Activated CD8-positive, alpha-beta T cell treated with anti-CD3 and anti-CD28 coated beads, Interleukin-2, amount 10 ng/mL, durations not matched to agents 7 days and 5 days (primary cell): ENCODE measurements at regions not wholly inside any gene's neighbourhood (a gene's known extent, or its start where the extent isn't known, plus 50 kb on each side); places are given as distances from the start of the nearest gene placed in this dataset.

ENCODE experiments used
- ATAC-seq: fragments of 150-1000 bp; cut with Tn5 transposase; one replicate; pipeline ENCODE4 v1.10.0; 2021; ENCODE audit warnings: moderate library complexity
- CTCF ChIA-PET: fragments of 350-600 bp; sonication (Branson Sonifier 250); formaldehyde crosslinking; loops from one replicate; lab custom pipeline; 2021; ENCODE audit warnings: antibody characterized with exemption; lab: Charles Lee
- POLR2A ChIA-PET: fragments of 350-600 bp; sonication (Branson Sonifier 250); formaldehyde crosslinking; loops from one replicate; lab custom pipeline; 2021; ENCODE audit warnings: antibody characterized with exemption; lab: Charles Lee
- DNase-seq: peaks from one replicate; pipeline ENCODE4 v3.0.0-alpha.2; 2020
- H3K27ac Mint-ChIP-seq: one replicate; pipeline ENCODE4 v1.8.0; 2021; ENCODE audit warnings: mild to moderate bottlenecking, mixed read lengths
- H3K27me3 Mint-ChIP-seq: one replicate; pipeline ENCODE4 v1.8.0; 2021; ENCODE audit warnings: low read depth, mixed read lengths
- H3K36me3 Mint-ChIP-seq: one replicate; pipeline ENCODE4 v1.8.0; 2021; ENCODE audit warnings: low read depth, mixed read lengths
- H3K4me1 Mint-ChIP-seq: one replicate; pipeline ENCODE4 v1.8.0; 2021; ENCODE audit warnings: low read depth, mixed read lengths
- H3K4me3 Mint-ChIP-seq: one replicate; pipeline ENCODE4 v1.8.0; 2021; ENCODE audit warnings: mild to moderate bottlenecking, mixed read lengths
- H3K9me3 Mint-ChIP-seq: one replicate; pipeline ENCODE4 v1.8.0; 2022; ENCODE audit warnings: mixed read lengths; ENCODE audit not compliant: insufficient read depth

DNA sequence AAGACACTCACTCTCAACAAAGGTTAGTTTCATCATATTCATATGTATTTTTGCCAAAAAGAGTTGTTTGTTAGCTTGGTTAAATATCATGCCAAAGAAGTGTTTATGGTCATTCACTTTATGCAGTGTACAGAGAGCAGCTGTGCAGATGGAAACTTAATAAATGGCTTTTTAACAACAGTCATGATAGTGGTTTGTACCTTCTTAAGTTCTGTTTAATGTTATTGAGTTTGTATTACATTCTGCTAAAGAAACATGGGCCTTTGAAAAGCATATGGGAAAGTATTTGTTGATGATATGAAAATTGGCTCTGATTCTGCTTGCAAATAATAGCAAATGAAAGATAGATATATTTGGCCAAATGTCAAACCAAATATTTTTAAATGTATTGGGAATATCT lies 607.3 kb downstream of the NCAM2 start:
- no peak overlapping the region for H3K27ac Mint-ChIP-seq
- no peak for ATAC-seq
- no peaks in the 10 kb centered on the region for H3K36me3 Mint-ChIP-seq
- no peak for DNase-seq
- H3K9me3 Mint-ChIP-seq, result no peaks in the 10 kb centered on the region
- ChIA-PET CTCF (no interaction called here), POLR2A (no interaction called here)
- H3K27me3 Mint-ChIP-seq, result no peaks in the 10 kb centered on the region
- no peak overlapping the region for H3K4me3 Mint-ChIP-seq
- H3K4me1 Mint-ChIP-seq, result no peaks in the 10 kb centered on the region

DNA sequence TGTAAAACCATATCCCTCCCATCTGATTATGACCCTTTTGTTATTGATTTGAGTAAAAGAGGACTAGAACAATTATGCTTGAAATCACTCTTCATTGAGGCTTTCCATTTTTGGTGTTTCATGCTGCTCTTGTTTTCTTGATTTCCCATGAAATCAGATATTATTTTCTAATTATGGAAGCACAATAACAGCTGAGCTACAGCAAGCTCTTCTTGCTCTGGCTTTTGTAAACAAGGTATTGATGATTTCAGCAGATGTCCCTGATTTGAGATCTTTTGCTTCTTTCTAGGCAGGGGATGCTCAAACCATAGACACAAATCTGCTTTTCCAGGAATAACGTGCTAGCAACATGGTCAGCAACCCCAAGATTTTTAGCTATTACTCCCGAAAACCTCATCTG lies 607.8 kb downstream of the NCAM2 start:
- Mint-ChIP-seq H3K27ac (no peak overlapping the region), H3K4me1 (no peaks in the 10 kb centered on the region)
- POLR2A ChIA-PET, result no interaction called here

DNA sequence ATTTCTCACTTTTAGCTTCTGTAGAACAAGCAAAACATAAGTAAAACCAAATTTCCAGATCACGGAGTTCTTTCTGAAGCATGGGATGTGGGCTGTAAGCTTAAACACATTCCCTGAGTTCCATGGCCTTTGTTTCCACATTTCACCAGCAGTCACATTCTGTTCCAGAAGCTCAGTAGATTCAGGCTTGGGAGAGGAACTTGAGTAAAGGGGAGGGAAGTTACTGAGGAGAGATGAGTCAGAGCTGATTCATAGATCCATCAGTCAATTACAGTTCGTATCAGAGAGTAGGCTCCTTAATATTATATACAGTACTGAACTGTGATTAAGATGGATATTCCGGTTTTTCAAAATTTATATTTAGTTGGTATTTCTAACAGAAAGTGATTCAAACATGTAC lies 614.3 kb downstream of the NCAM2 start:
- Mint-ChIP-seq H3K36me3 (no peaks in the 10 kb centered on the region), H3K4me1 (no peaks in the 10 kb centered on the region), H3K27ac (no peak overlapping the region), H3K9me3 (no peaks in the 10 kb centered on the region), H3K4me3 (no peak overlapping the region), H3K27me3 (no peaks in the 10 kb centered on the region)
- DNase-seq (no peak), ATAC-seq (no peak)
- ChIA-PET POLR2A (no interaction called here), CTCF (no interaction called here)

More for the DNA sequence above, 607.8 kb downstream of the NCAM2 start:
- Mint-ChIP-seq H3K9me3 (no peaks in the 10 kb centered on the region), H3K27me3 (no peaks in the 10 kb centered on the region), H3K36me3 (no peaks in the 10 kb centered on the region), H3K4me3 (no peak overlapping the region)
- CTCF ChIA-PET, result no interaction called here
- no peak for ATAC-seq
- no peak for DNase-seq

DNA sequence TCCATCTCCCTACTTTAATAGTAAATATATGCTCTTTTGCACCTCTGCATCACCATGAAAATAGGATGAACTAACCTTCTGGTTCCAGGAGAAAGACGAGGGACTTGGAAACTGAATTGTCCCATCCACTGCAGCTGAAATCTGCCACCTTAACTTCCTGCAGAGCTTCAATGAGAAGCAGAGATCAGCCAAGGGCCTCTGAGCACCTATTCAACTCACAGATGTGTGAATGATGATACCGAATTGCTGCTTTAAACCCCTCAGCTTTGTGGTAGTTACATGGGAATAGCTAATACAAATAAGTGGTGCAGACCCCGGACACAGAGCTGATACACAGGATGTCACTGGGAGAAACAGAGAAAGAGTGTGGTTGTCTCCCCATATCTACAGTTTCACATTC lies 616.8 kb downstream of the NCAM2 start:
- Mint-ChIP-seq H3K27ac (no peak overlapping the region), H3K4me1 (no peaks in the 10 kb centered on the region), H3K4me3 (no peak overlapping the region), H3K27me3 (no peaks in the 10 kb centered on the region), H3K9me3 (no peaks in the 10 kb centered on the region), H3K36me3 (no peaks in the 10 kb centered on the region)
- ChIA-PET POLR2A (interaction anchor here (0.5 kb wide), 1 partner anchor 1052 kb away, joined by 3 read pairs; no protein-coding TSS in a partner anchor), CTCF (no interaction called here)
- ATAC-seq, result no peak
- DNase-seq, result no peak

DNA sequence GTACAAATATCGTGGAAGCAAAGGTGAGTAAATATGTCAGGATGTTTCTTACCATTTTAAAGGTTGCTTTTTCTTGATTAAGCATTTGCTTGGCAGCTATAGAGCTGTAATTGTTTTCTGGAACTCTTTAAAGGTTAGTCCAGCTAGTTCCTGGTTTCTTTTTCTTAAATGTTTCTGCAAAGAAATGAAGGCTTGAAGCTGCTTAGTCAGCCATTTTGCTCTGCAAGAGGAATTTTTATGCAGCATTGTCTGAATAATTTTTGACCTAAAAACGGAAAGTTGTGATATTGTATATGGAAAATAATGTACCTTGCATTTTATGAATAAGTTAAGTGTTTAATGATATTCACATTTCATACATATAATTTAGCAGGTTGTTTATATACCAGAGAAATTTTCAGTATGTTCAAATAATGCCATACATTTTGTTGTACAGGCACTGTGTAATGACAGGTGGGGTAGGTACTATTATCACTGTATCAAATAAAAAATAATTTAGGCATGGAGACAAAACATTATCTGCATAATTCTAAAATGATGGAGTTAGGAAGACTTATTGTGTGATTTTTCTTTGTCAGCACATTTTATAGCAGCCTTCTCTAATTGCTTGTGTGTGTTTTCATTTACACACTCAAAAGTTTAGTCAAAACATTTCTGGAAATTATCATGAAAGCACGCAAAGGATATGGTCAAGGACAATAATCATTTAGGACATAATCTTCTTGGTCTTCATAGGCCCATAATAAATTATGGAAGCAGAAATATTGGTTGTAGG lies 624.4 kb downstream of the NCAM2 start:
- H3K36me3 Mint-ChIP-seq, result no peaks in the 10 kb centered on the region
- POLR2A ChIA-PET, result no interaction called here
- no peak for ATAC-seq
- no peak for DNase-seq
- no peaks in the 10 kb centered on the region for H3K27me3 Mint-ChIP-seq
- no peaks in the 10 kb centered on the region for H3K9me3 Mint-ChIP-seq
- H3K27ac Mint-ChIP-seq, result no peak overlapping the region
- no peak overlapping the region for H3K4me3 Mint-ChIP-seq
- no peaks in the 10 kb centered on the region for H3K4me1 Mint-ChIP-seq
- CTCF ChIA-PET, result no interaction called here

DNA sequence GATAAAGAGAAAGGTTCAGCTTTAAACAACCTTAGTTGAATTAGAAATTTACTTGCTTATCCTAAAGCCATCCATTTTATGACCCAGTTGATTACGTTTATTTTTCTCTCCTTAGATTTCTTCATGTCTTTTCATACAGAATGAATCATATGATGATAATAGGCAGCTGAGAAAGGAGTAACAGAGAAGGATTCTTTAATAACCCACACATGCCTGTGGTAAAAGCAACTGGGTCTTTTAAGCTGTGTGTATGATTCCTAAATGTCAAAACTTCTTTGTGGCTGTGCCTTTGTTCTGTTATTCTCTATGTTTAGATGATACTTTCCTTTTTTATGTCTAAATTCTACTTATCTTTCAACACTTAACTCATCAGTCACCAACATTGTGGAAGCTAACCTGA lies 626.5 kb downstream of the NCAM2 start:
- Mint-ChIP-seq H3K27me3 (no peaks in the 10 kb centered on the region), H3K27ac (no peak overlapping the region), H3K4me1 (no peaks in the 10 kb centered on the region), H3K9me3 (peaks cover 9% of the 10 kb centered on the region), H3K36me3 (no peaks in the 10 kb centered on the region), H3K4me3 (no peak overlapping the region)
- ChIA-PET CTCF (no interaction called here), POLR2A (no interaction called here)
- no peak for DNase-seq
- no peak for ATAC-seq

DNA sequence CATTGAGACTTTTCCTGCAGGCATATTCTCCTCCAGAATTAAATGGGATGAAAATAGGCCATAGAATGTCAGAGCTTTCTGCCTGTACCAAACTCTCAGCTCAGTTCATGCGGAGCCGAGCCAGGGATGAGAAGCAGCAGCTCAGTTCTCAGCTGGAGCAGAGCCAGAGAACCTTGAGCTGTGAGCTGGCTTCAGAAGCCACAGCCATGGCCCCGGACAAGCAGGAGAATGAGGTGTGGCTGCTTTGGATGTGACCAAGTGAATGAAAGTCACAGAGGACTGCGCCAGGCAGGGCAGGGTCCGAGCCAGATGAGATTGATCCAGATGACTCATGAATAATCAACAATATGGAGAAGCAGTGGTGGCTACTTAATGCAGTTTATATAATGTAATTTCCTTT lies 633.8 kb downstream of the NCAM2 start:
- no peaks in the 10 kb centered on the region for H3K4me1 Mint-ChIP-seq
- DNase-seq, result no peak
- H3K36me3 Mint-ChIP-seq, result no peaks in the 10 kb centered on the region
- ChIA-PET POLR2A (no interaction called here), CTCF (no interaction called here)
- ATAC-seq, result no peak
- peaks cover 13% of the 10 kb centered on the region for H3K9me3 Mint-ChIP-seq
- no peak overlapping the region for H3K27ac Mint-ChIP-seq
- no peaks in the 10 kb centered on the region for H3K27me3 Mint-ChIP-seq
- H3K4me3 Mint-ChIP-seq, result no peak overlapping the region

DNA sequence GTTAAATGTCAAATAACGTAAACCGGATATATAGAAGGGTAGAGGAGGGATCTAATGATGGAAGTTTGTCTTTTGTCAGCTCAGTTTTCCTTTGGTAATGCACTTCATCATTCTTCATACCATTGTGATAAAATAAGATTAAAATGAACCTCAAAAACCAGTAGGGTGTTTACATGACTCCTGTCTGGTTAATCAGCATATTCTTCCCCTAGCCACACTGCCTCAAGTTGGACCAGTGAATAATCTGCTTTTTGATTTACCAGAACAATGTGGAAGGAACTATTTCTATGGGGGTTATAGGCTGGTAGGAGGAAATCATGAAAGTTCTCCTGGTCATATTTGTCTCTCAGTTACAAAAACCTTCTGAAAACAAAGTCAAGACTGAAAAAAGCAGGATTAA lies 634.7 kb downstream of the NCAM2 start:
- CTCF ChIA-PET, result no interaction called here

DNA sequence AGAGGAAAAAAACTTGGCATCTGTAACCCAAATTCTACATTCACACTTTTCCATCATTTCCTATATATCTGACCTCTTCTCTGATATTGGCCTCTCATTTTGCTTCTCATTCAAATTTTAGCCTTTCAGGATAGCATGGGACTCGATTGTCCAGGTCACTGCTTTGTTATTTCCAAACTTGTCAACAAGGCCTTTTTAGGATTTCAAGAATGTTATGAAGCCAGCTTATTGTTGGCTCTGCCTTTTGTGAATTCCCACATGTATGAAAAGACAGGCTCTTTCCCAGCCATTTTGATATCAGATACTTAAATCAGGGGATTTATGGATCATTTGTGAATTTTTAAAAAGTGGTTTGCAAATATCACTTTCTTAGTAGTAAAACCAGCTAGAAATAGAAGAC lies 663.5 kb downstream of the NCAM2 start:
- Mint-ChIP-seq H3K4me1 (no peaks in the 10 kb centered on the region), H3K27me3 (no peaks in the 10 kb centered on the region), H3K4me3 (no peak overlapping the region), H3K27ac (no peak overlapping the region), H3K9me3 (peaks cover 16% of the 10 kb centered on the region), H3K36me3 (no peaks in the 10 kb centered on the region)
- ChIA-PET CTCF (no interaction called here), POLR2A (no interaction called here)
- DNase-seq (no peak), ATAC-seq (no peak)

More for the DNA sequence above, 634.7 kb downstream of the NCAM2 start:
- Mint-ChIP-seq H3K4me3 (no peak overlapping the region), H3K27ac (no peak overlapping the region), H3K36me3 (no peaks in the 10 kb centered on the region), H3K9me3 (peaks cover 14% of the 10 kb centered on the region), H3K4me1 (no peaks in the 10 kb centered on the region), H3K27me3 (no peaks in the 10 kb centered on the region)
- POLR2A ChIA-PET, result no interaction called here
- DNase-seq (no peak), ATAC-seq (no peak)

DNA sequence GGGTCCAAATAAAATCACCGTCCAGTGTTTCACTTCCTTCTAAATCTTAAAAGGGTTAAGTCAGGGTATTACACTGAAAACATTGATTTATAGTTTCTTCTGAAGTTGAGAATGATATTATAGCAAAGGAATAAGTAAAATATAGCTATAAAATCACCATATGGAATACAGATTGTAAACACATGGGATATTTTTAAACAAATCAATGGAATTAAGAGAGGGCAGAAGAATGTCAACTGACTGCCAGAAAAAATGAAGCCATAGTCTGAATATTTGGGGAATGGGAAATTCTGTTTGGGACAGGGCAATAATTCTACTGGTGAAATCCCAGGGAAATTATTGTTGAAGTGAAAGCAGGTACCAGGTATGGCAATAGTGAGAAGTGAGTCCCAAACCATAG lies 664.6 kb downstream of the NCAM2 start:
- no peak overlapping the region for H3K4me3 Mint-ChIP-seq
- POLR2A ChIA-PET, result no interaction called here
- peaks cover 16% of the 10 kb centered on the region for H3K9me3 Mint-ChIP-seq
- no peak overlapping the region for H3K27ac Mint-ChIP-seq
- CTCF ChIA-PET, result no interaction called here
- ATAC-seq, result no peak
- no peaks in the 10 kb centered on the region for H3K4me1 Mint-ChIP-seq
- H3K27me3 Mint-ChIP-seq, result no peaks in the 10 kb centered on the region
- no peak for DNase-seq
- no peaks in the 10 kb centered on the region for H3K36me3 Mint-ChIP-seq

DNA sequence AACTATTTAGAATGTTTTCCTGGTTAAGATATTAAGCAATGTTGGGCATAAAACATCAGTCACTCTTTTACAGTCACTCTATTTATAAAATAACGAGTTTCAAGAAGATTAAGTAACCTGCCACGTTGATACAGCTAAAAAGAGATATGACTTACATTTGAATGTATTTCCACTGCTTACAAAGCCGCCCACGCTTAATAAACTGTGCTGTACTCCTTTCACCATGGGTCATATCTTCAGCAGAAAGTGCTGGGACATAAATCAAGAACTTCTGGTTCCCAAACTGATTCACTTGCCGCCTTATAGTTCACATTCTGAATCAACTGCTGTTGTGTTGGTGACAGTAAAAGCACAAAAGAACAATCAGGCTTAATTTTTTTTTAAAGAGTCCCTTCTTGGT lies 666.7 kb downstream of the NCAM2 start:
- Mint-ChIP-seq H3K4me1 (no peaks in the 10 kb centered on the region), H3K27ac (no peak overlapping the region), H3K9me3 (peaks cover 10% of the 10 kb centered on the region), H3K36me3 (no peaks in the 10 kb centered on the region), H3K27me3 (no peaks in the 10 kb centered on the region), H3K4me3 (no peak overlapping the region)
- CTCF ChIA-PET, result no interaction called here
- POLR2A ChIA-PET, result no interaction called here
- DNase-seq (no peak), ATAC-seq (no peak)

DNA sequence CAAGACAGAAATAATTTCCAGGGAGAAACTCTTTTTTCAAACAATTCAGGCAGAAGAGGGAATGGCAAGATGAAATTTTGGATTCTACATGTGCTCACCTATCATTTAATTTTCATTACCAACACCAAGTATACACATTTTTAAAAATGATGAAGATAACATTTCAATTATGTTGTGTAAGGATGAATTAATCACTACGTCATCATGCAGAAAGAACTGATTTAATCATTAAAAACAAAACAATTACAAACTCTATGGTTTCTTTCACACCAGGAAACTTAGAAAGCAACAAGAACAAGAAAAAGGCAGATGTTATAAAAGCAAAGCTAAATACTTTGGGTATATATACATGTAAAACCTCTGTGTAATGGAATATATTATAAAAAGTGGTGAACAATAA lies 668.5 kb downstream of the NCAM2 start:
- peaks cover 7% of the 10 kb centered on the region for H3K9me3 Mint-ChIP-seq
- ChIA-PET CTCF (no interaction called here), POLR2A (no interaction called here)
- DNase-seq (no peak), ATAC-seq (no peak)
- no peaks in the 10 kb centered on the region for H3K4me1 Mint-ChIP-seq
- no peak overlapping the region for H3K4me3 Mint-ChIP-seq
- H3K36me3 Mint-ChIP-seq, result no peaks in the 10 kb centered on the region
- H3K27me3 Mint-ChIP-seq, result no peaks in the 10 kb centered on the region
- no peak overlapping the region for H3K27ac Mint-ChIP-seq

DNA sequence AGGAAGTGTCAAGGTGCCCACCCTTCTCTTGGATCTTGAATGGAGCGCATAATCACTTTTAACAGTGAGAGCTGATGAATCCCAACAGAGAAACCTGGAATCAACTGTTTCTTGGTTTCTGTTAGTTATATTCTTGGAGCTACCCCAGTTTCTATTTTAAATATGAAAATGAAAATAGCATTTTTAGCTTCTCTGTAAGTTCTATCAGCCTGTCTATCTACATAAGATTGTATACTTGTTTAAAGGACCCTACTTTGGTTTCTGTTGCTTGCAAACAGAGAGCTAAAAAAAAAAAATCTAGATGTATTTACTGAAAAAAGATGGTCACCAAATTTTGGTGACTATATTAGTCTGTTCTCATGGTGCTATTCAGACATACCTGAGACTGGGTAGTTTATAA lies 670.0 kb downstream of the NCAM2 start:
- ATAC-seq (no peak), DNase-seq (no peak)
- peaks cover 3% of the 10 kb centered on the region for H3K9me3 Mint-ChIP-seq
- POLR2A ChIA-PET, result no interaction called here
- no peaks in the 10 kb centered on the region for H3K27me3 Mint-ChIP-seq
- H3K4me3 Mint-ChIP-seq, result no peak overlapping the region
- no peak overlapping the region for H3K27ac Mint-ChIP-seq
- no peaks in the 10 kb centered on the region for H3K4me1 Mint-ChIP-seq
- CTCF ChIA-PET, result no interaction called here
- H3K36me3 Mint-ChIP-seq, result no peaks in the 10 kb centered on the region
